K562 (cell line): ENCODE measurements at regions not wholly inside any gene's neighbourhood (a gene's known extent, or its start where the extent isn't known, plus 50 kb on each side); places are given as distances from the start of the nearest gene placed in this dataset.

Experiments
- ATAC-seq: fragments of 200-7000 bp; cut with Tn5 transposase; 3 replicates; pipeline ENCODE4 v1.9.1; 2020; ENCODE audit warnings: moderate library complexity
- BruUV-seq: library from RNA; stranded (reverse); fragments of 400-500 nt; replicated peaks from 2 replicates; lab custom pipeline; 2021; lab: Mats Ljungman, UMichigan
- CTCF ChIA-PET: fragments of 300-600 bp; formaldehyde crosslinking; extraction: SDS; loops from one replicate; lab custom pipeline; 2021; ENCODE audit warnings: low intra/inter-chr PET ratio; lab: Yijun Ruan, JAX
- POLR2A ChIA-PET: fragments of 300-600, 350-650 bp; sonication (Branson Sonifier 250); formaldehyde crosslinking; extraction: SDS; loops from one replicate; lab custom pipeline; 2021; ENCODE audit warnings: antibody characterized with exemption, inconsistent platforms; lab: Yijun Ruan, JAX
- DNase-seq, 4 experiments: peaks; one replicate each; pipeline versions ENCODE4 v3.0.0 to v3.0.0-alpha.2; 2011 to 2018; ENCODE audit warnings: low spot score in 3 of 4, mixed read lengths in 3 of 4; ENCODE audit errors: extremely low read depth in 1 of 4
- FAIRE-seq: peaks from 2 replicates; lab custom pipeline; 2011; peaks lifted over from hg19 to GRCh38; lab: Jason Lieb, UNC
- H2AFZ ChIP-seq: 2 replicates; pipeline ENCODE4 v1.6.0; 2011; ENCODE audit warnings: low read depth, low read length, control low read depth, inconsistent platforms
- H3K27ac ChIP-seq: fragments of 200-600 bp; 3 replicates; pipeline ENCODE4 v1.8.0; 2011; ENCODE audit warnings: low read depth, mild to moderate bottlenecking, control low read depth, inconsistent platforms, low read length, moderate library complexity, mixed read lengths; ENCODE audit errors: extremely low read depth
- H3K27me3 ChIP-seq, 2 experiments: fragments of 300-600 bp in 1 of 2; 2 replicates in 1 of 2; 3 replicates in 1 of 2; pipeline versions ENCODE4 v1.6.0 to v1.8.0; 2011; ENCODE audit warnings: inconsistent platforms in 2 of 2, low read length in 2 of 2, mild to moderate bottlenecking in 1 of 2, mixed read lengths in 1 of 2, moderate library complexity in 1 of 2; ENCODE audit not compliant: control insufficient read depth in 2 of 2, insufficient read depth in 2 of 2
- H3K36me3 ChIP-seq: fragments of 300-600 bp; 3 replicates; pipeline ENCODE4 v1.8.0; 2011; ENCODE audit warnings: mild to moderate bottlenecking, low read length, inconsistent platforms; ENCODE audit not compliant: control insufficient read depth, insufficient read depth
- H3K4me1 ChIP-seq, 2 experiments: fragments of 200-600 bp in 1 of 2; replicated peaks in 1 of 2; 2 replicates in 1 of 2; 3 replicates in 1 of 2; pipeline versions ENCODE4 v1.5.1 to v1.8.0; 2011; ENCODE audit warnings: inconsistent platforms in 2 of 2, low read length in 2 of 2, mild to moderate bottlenecking in 1 of 2, mixed read lengths in 1 of 2, moderate library complexity in 1 of 2; ENCODE audit not compliant: control insufficient read depth in 2 of 2, insufficient read depth in 2 of 2
- H3K4me2 ChIP-seq: 2 replicates; pipeline ENCODE4 v1.6.1; 2011; ENCODE audit warnings: low read length, control low read depth, inconsistent platforms, mixed read lengths; ENCODE audit not compliant: insufficient read depth
- H3K4me3 ChIP-seq: fragments of 200-600 bp; sonication (generic), shearing (Covaris generic); 2 replicates; pipeline ENCODE4 v1.5.1; 2016; ENCODE audit warnings: control low read depth, inconsistent platforms
- H3K79me2 ChIP-seq: fragments of 200-600 bp; 3 replicates; pipeline ENCODE4 v1.8.0; 2011; ENCODE audit warnings: low read length, inconsistent platforms; ENCODE audit not compliant: control insufficient read depth, insufficient read depth
- H3K9ac ChIP-seq, 2 experiments: 2 replicates each; pipeline versions ENCODE4 v1.6.0 to v1.6.1; 2011; ENCODE audit warnings: low read depth in 2 of 2, low read length in 2 of 2, control low read depth in 1 of 2, inconsistent platforms in 1 of 2, mild to moderate bottlenecking in 1 of 2, mixed read lengths in 1 of 2; ENCODE audit not compliant: insufficient read depth in 1 of 2
- H3K9me1 ChIP-seq: one replicate; pipeline ENCODE4 v1.6.0; 2011; ENCODE audit warnings: inconsistent platforms, mild to moderate bottlenecking, low read length, moderate library complexity; ENCODE audit not compliant: control insufficient read depth, insufficient read depth
- H3K9me3 ChIP-seq: replicated peaks from 2 replicates; pipeline ENCODE4 v1.5.1; 2011; ENCODE audit warnings: low read depth, low read length, inconsistent platforms; ENCODE audit not compliant: control insufficient read depth, insufficient read depth
- H4K20me1 ChIP-seq: replicated peaks from 2 replicates; pipeline ENCODE4 v1.6.1; 2011; ENCODE audit warnings: low read length, inconsistent platforms, mixed read lengths; ENCODE audit not compliant: control insufficient read depth, insufficient read depth
- ADNP ChIP-seq: fragments of 200-800 bp; sonication (Bioruptor generic); IDR thresholded peaks from 2 replicates; pipeline ENCODE4 v1.6.1; 2016; ENCODE audit warnings: missing genetic modification characterization, missing compliant biosample characterization
- BCOR ChIP-seq: fragments of 450-650 bp; IDR thresholded peaks from 2 replicates; pipeline ENCODE4 v1.6.1; 2016
- CHD4 ChIP-seq: fragments of 200-600 bp; sonication (generic); IDR thresholded peaks from 3 replicates; pipeline ENCODE4 v1.6.1; 2012; ENCODE audit warnings: low read depth, mild to moderate bottlenecking, mixed read lengths, low read length, inconsistent platforms; ENCODE audit not compliant: insufficient read depth, insufficient replicate concordance, poor library complexity, severe bottlenecking
- CSDE1 ChIP-seq, 2 experiments: fragments of 450-650 bp; IDR thresholded peaks; 2 replicates each; pipeline ENCODE4 v1.6.1; 2016; ENCODE audit warnings: mild to moderate bottlenecking in 1 of 2
- HDAC2 ChIP-seq: fragments of 450-650 bp; IDR thresholded peaks from 2 replicates; pipeline ENCODE4 v1.6.1; 2016; ENCODE audit warnings: mild to moderate bottlenecking
- PCBP1 ChIP-seq: fragments of 200-400 bp; formaldehyde crosslinking; IDR thresholded peaks from 2 replicates; pipeline ENCODE4 v1.6.1; 2018; ENCODE audit warnings: mild to moderate bottlenecking, low read depth, low read length; ENCODE audit not compliant: poor library complexity, severe bottlenecking
- RBM25 ChIP-seq: fragments of 200-400 bp; formaldehyde crosslinking; IDR thresholded peaks from 2 replicates; pipeline ENCODE4 v1.6.1; 2018; ENCODE audit warnings: low read length, low read depth, moderate library complexity; ENCODE audit not compliant: severe bottlenecking
- RBM39 ChIP-seq: fragments of 200-400 bp; formaldehyde crosslinking; optimal IDR thresholded peaks from 2 replicates; pipeline ENCODE3; 2018; ENCODE audit warnings: low read depth, low read length
- SMARCA5 ChIP-seq: fragments of 450-650 bp; IDR thresholded peaks from 2 replicates; pipeline ENCODE4 v1.6.1; 2016
- ZNF324 ChIP-seq: fragments of 250-450 bp; sonication (Bioruptor Pico); IDR thresholded peaks from 2 replicates; pipeline ENCODE4 v1.4.0; 2020; ENCODE audit warnings: mild to moderate bottlenecking
- in situ Hi-C: fragments of 300-500 bp; cut with MboI; formaldehyde crosslinking; loops from 4 replicates; pipeline ENCODE4 v1.15.0; 2018; ENCODE audit warnings: inconsistent platforms, mixed read lengths
- intact Hi-C: fragments of 100-400 bp; cut with micrococcal nuclease; formaldehyde crosslinking; loops from 2 replicates; pipeline ENCODE4 v1.14.2; 2022
- TF ChIP-seq, protein P1 (sequence below): fragments of 450-650 bp; formaldehyde crosslinking; conservative IDR thresholded peaks from 2 replicates; pipeline ENCODE4 v1.4.0; 2022; ENCODE audit warnings: mild to moderate bottlenecking, missing genetic modification characterization
- TF ChIP-seq, protein P2 (sequence below): fragments of 450-650 bp; formaldehyde crosslinking; IDR thresholded peaks from 2 replicates; pipeline ENCODE4 v1.4.0; 2020; ENCODE audit warnings: mild to moderate bottlenecking, moderate library complexity

DNA sequence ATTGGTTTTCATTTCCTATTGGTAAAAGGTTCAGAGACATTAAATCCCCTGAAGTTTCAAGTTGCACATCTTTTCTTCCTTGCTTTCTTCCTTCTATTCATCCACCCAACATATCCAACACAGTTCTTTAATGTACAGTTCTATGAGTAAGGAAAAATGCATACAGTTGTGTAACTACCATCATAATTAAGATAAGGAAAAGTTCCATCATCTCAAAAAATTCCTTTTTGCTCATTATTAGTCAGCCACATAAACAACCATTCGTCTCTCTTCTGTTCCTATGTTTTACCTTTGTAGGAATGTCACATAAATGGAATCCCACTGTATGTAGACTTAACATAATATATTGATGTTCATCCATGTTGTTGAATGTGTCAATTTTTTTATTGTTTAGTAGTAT lies 211.1 kb upstream of the ADAMTS9 start (continued):
- TF ChIP-seq, protein P1, sequence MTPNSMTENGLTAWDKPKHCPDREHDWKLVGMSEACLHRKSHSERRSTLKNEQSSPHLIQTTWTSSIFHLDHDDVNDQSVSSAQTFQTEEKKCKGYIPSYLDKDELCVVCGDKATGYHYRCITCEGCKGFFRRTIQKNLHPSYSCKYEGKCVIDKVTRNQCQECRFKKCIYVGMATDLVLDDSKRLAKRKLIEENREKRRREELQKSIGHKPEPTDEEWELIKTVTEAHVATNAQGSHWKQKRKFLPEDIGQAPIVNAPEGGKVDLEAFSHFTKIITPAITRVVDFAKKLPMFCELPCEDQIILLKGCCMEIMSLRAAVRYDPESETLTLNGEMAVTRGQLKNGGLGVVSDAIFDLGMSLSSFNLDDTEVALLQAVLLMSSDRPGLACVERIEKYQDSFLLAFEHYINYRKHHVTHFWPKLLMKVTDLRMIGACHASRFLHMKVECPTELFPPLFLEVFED (CRISPR knock-in tag) = no peak
- TF ChIP-seq ZNF324 = no peak
- TF ChIP-seq PCBP1 = no peak

DNA sequence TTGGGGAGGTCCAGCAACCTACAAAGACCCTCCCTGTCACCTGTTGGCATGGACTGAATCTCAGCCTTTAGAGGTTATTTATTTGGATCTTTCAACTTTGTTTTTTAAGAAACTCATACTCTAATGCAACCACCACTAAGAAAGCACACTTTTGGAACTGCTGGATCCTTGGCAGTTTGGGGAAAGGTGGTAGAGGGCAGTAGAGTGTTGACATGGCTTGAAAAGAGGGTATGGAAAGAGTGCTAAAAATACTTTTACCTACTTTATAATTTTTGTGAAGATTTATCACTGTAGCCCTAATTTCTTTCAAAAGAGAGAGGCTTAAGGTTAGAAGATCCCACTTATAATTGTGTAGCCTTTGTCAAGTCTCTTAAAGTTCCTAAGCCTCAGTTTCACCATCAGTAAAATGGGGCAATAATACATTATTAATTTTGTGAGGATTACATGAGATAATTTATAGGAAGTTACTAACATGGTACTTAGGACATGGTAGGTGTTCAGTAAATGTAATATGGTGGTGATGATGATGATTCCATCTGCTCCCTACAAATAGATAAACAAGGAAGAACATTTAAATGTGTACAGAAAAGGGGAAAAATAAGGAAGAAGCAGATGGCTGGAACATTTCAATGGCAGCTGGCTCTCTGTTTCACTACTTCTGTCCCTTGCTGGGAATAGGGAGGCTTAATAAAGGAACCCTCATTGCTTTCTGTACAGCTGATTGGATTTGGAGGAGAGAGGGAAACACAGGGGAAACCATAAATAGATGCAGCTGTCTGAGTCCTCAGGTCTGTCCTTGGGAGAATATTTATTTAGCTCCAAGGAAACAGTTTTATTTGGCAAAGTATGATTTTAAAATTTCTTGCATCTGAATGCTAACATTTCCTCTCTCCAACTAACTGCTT lies 208.4 kb upstream of the ADAMTS9 start:
- in situ Hi-C loops (no loop called here), intact Hi-C loops (no loop called here)
- no TSS peak for BruUV-seq
- DNase-seq = no peak
- no peak overlapping the region for H3K9ac ChIP-seq
- ChIA-PET CTCF (no interaction called here), POLR2A (no interaction called here)
- H3K4me3 ChIP-seq = no peak overlapping the region
- H3K27me3 ChIP-seq = no peaks in the 10 kb centered on the region
- no peak for ATAC-seq
- TF ChIP-seq CSDE1 (IDR thresholded peaks at IDR 0.05) = no peak
- TF ChIP-seq RBM25 = peak; percentile 95
- TF ChIP-seq ADNP (tag) = peak; percentile 65
- peak; percentile 64 for TF ChIP-seq BCOR
- TF ChIP-seq HDAC2 = peak; percentile 50; the same call in 1 of the 2 replicates
- TF ChIP-seq RBM39 = no peak
- TF ChIP-seq, protein P2, sequence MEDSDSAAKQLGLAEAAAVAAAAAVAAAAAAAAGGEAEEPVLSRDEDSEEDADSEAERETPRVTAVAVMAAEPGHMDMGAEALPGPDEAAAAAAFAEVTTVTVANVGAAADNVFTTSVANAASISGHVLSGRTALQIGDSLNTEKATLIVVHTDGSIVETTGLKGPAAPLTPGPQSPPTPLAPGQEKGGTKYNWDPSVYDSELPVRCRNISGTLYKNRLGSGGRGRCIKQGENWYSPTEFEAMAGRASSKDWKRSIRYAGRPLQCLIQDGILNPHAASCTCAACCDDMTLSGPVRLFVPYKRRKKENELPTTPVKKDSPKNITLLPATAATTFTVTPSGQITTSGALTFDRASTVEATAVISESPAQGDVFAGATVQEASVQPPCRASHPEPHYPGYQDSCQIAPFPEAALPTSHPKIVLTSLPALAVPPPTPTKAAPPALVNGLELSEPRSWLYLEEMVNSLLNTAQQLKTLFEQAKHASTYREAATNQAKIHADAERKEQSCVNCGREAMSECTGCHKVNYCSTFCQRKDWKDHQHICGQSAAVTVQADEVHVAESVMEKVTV = no peak
- TF ChIP-seq CHD4 = peak; percentile 54
- 0 out of 2 replicates have a peak, but pooled peaks have one; percentile 18 for TF ChIP-seq SMARCA5
- no peaks in the 10 kb centered on the region for H3K9me1 ChIP-seq
- H4K20me1 ChIP-seq = no peaks in the 10 kb centered on the region
- no peaks in the 10 kb centered on the region for H3K79me2 ChIP-seq
- no peak overlapping the region for H3K27ac ChIP-seq
- no peaks in the 10 kb centered on the region; a peak in 1 of 5 replicates for H3K4me1 ChIP-seq
- H3K4me2 ChIP-seq = no peak overlapping the region
- no peaks in the 10 kb centered on the region for H3K36me3 ChIP-seq
- no peak for FAIRE-seq
- H2AFZ ChIP-seq = no peak overlapping the region
- H3K9me3 ChIP-seq = no peaks in the 10 kb centered on the region
